Omental fat pad (tissue), 3 donors: ENCODE measurements at regions not wholly inside any gene's neighbourhood (a gene's known extent, or its start where the extent isn't known, plus 50 kb on each side); places are given as distances from the start of the nearest gene placed in this dataset.

Experiments
- ATAC-seq: fragments of 150-250 bp; one replicate; pipeline ENCODE4 v1.9.1; 2016; ENCODE audit warnings: mild to moderate bottlenecking, moderate library complexity; ENCODE audit not compliant: low FRiP score
- DNase-seq: peaks from one replicate; pipeline ENCODE4 v3.0.0-alpha.2; 2019; ENCODE audit warnings: low spot score
- TF ChIP-seq, protein P1 (sequence below), 3 donors: fragments of 450-650 bp; IDR thresholded peaks; one replicate each; pipeline ENCODE4 v1.5.1; 2016 to 2017; ENCODE audit warnings: antibody characterized with exemption in 3 of 3, mild to moderate bottlenecking in 3 of 3, moderate library complexity in 2 of 3

- TF ChIP-seq, protein P1, sequence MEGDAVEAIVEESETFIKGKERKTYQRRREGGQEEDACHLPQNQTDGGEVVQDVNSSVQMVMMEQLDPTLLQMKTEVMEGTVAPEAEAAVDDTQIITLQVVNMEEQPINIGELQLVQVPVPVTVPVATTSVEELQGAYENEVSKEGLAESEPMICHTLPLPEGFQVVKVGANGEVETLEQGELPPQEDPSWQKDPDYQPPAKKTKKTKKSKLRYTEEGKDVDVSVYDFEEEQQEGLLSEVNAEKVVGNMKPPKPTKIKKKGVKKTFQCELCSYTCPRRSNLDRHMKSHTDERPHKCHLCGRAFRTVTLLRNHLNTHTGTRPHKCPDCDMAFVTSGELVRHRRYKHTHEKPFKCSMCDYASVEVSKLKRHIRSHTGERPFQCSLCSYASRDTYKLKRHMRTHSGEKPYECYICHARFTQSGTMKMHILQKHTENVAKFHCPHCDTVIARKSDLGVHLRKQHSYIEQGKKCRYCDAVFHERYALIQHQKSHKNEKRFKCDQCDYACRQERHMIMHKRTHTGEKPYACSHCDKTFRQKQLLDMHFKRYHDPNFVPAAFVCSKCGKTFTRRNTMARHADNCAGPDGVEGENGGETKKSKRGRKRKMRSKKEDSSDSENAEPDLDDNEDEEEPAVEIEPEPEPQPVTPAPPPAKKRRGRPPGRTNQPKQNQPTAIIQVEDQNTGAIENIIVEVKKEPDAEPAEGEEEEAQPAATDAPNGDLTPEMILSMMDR (IDR thresholded peaks at IDR 0.05), result no peak
- DNase-seq, result no peak
- no peak for ATAC-seq
These were observed 290.5 kb upstream of the VEPH1 start for GRCh38 chr3:157793745-157794144.

GRCh38 chr3:157789162-157789561, 285.9 kb upstream of the VEPH1 start:
- DNase-seq (no peak), ATAC-seq (no peak)
- TF ChIP-seq, protein P1 (IDR thresholded peaks at IDR 0.05), result no peak

DNA sequence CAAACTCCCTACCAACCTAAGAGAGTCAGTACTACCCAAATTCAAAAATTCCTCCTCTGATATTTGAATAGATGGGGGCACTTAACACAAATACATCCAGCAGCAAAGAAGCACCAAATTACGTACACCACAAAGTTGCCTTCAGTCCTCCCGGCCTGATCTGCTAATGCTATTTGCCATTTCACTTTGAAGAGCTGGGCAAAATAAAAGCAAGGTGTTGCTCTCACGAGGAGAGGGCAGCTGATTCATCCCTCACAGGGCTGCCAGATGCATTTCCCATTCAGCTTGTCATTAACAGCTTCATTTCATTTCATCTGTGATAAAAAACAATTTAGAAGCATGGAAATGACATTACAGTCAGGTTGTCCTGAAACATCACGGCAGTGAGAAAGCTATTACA, 283.4 kb upstream of the VEPH1 start:
- no peak for DNase-seq
- TF ChIP-seq, protein P1 (IDR thresholded peaks at IDR 0.05), result no peak
- peak; percentile 22 for ATAC-seq

DNA sequence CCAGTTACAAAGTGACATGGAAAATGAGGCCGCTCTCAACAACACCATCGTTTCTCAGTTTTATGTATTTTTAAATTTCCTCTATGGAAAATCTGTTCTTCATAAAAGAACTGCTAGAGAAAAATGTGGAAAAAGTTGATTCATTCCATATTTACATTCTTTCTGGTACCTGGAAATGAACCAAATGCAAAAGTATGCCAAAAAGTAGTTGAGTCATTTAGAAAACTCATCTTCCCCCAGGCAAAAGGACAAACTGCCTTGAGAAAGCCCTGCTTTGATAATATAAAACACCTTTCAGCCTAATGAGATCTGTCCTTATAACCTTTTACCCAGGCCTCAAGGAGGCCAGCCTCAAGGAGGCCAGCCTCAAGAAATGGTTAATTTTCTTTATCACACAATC, 283.0 kb upstream of the VEPH1 start:
- ATAC-seq, result peak; percentile 57
- TF ChIP-seq, protein P1 (IDR thresholded peaks at IDR 0.05), result no peak
- DNase-seq, result no peak

DNA sequence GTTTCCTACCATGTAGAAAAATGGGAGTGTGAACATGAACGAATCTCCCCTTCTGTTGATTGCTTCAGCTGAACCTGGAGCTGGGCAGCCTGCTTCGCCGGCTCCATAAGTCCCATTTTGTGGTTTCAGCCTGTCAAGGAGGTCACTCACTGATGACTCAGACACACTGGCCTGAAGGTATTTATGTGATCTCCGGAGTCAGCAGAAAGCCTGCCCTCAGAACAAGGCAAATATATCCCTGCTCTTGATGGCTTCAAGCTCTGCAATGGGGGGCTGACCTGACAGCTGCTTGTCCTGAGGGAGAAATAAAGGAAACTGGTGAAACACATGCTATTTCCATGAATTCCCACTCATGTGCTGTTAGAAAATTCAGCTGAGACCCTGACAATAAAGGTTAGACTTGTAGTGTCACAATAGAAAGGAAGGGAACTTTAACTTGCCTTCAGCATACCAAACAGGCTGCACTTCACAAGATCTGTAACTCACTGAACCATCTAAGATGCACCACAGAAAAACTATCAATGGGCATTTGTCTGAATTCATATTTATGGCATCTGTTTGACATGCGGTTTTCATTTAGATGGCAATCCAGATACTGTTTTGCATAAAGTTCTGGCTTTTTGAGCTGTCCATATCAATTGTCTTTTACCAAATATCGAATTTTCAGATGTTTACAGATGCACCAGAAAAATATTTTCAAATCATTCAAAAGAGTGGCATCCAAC, 282.0 kb upstream of the VEPH1 start:
- ATAC-seq (no peak), DNase-seq (no peak)
- TF ChIP-seq, protein P1 (IDR thresholded peaks at IDR 0.05), result no peak

GRCh38 chr3:157782236-157782635, 279.0 kb upstream of the VEPH1 start:
- ATAC-seq (no peak), DNase-seq (no peak)
- TF ChIP-seq, protein P1 (IDR thresholded peaks at IDR 0.05), result no peak

GRCh38 chr3:157776861-157777260, 273.6 kb upstream of the VEPH1 start:
- ATAC-seq, result no peak
- DNase-seq, result no peak
- TF ChIP-seq, protein P1 (IDR thresholded peaks at IDR 0.05), result no peak
